SK-N-SH (cell line): ENCODE measurements at regions not wholly inside any gene's neighbourhood (a gene's known extent, or its start where the extent isn't known, plus 50 kb on each side); places are given as distances from the start of the nearest gene placed in this dataset.

Source experiments
- EP300 ChIP-seq, 2 experiments: IDR thresholded peaks; 2 replicates each; pipeline versions ENCODE4 v1.4.0 to v1.6.1; 2012; ENCODE audit warnings: borderline replicate concordance in 1 of 2, low read depth in 1 of 2, low read length in 1 of 2
- EZH2phosphoT487 ChIP-seq: fragments of 200-600 bp; sonication (generic); IDR thresholded peaks from 2 replicates; pipeline ENCODE4 v1.6.1; 2017; ENCODE audit warnings: low read depth, mixed run types, mild to moderate bottlenecking, antibody characterized with exemption, moderate library complexity, borderline replicate concordance
- POLR2AphosphoS5 ChIP-seq: IDR thresholded peaks from 2 replicates; pipeline ENCODE4 v1.6.1; 2012; ENCODE audit warnings: low read depth, low read length
- SMC3 ChIP-seq: IDR thresholded peaks from 2 replicates; pipeline ENCODE4 v1.6.1; 2012; ENCODE audit warnings: low read depth, low read length, improper control_type of control experiment
- TF ChIP-seq, protein P1 (sequence below): fragments of 150-350 bp; IDR thresholded peaks from 2 replicates; pipeline ENCODE4 v1.6.1; 2017; ENCODE audit warnings: antibody characterized with exemption, low read length, low read depth, borderline replicate concordance
- TF ChIP-seq, protein P2 (sequence below): fragments of 200-600 bp; sonication (generic); IDR thresholded peaks from 2 replicates; pipeline ENCODE4 v1.6.1; 2017; ENCODE audit warnings: antibody characterized with exemption, mild to moderate bottlenecking, moderate library complexity

DNA sequence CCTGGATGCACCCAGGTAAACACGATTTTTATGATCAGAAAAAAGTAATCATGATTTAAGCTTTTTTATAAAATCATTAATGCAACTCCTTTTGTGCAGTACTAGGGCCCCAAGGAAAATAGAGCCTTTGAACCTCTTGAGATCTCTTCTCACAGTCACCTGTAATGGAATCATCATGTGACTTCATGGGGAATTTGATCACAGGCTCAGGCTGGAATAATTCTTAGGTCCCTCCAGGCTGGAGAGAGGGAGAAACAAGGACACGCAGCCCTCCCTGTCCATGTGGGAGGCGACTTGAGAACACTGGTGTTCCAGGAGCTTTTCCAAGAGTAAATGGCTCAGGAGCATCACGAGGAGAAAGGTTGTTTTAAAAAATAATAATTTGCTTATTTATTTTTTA lies 156.1 kb downstream of the NUFIP1 start:
- TF ChIP-seq POLR2AphosphoS5 (no peak), EP300 (IDR thresholded peaks at IDR 0.05; ENCODE audit: borderline replicate concordance in 1 of 2, low read depth in 1 of 2, low read length in 1 of 2) (no peak), EZH2phosphoT487 (no peak), SMC3 (no peak)
- TF ChIP-seq, protein P1, sequence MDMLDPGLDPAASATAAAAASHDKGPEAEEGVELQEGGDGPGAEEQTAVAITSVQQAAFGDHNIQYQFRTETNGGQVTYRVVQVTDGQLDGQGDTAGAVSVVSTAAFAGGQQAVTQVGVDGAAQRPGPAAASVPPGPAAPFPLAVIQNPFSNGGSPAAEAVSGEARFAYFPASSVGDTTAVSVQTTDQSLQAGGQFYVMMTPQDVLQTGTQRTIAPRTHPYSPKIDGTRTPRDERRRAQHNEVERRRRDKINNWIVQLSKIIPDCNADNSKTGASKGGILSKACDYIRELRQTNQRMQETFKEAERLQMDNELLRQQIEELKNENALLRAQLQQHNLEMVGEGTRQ = no peak
- TF ChIP-seq, protein P2, sequence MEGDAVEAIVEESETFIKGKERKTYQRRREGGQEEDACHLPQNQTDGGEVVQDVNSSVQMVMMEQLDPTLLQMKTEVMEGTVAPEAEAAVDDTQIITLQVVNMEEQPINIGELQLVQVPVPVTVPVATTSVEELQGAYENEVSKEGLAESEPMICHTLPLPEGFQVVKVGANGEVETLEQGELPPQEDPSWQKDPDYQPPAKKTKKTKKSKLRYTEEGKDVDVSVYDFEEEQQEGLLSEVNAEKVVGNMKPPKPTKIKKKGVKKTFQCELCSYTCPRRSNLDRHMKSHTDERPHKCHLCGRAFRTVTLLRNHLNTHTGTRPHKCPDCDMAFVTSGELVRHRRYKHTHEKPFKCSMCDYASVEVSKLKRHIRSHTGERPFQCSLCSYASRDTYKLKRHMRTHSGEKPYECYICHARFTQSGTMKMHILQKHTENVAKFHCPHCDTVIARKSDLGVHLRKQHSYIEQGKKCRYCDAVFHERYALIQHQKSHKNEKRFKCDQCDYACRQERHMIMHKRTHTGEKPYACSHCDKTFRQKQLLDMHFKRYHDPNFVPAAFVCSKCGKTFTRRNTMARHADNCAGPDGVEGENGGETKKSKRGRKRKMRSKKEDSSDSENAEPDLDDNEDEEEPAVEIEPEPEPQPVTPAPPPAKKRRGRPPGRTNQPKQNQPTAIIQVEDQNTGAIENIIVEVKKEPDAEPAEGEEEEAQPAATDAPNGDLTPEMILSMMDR = no peak
